ENCODE measurements at regions not wholly inside any gene's neighbourhood (a gene's known extent, or its start where the extent isn't known, plus 50 kb on each side); places are given as distances from the start of the nearest gene placed in this dataset.

- TF ChIP-seq, protein P1, sequence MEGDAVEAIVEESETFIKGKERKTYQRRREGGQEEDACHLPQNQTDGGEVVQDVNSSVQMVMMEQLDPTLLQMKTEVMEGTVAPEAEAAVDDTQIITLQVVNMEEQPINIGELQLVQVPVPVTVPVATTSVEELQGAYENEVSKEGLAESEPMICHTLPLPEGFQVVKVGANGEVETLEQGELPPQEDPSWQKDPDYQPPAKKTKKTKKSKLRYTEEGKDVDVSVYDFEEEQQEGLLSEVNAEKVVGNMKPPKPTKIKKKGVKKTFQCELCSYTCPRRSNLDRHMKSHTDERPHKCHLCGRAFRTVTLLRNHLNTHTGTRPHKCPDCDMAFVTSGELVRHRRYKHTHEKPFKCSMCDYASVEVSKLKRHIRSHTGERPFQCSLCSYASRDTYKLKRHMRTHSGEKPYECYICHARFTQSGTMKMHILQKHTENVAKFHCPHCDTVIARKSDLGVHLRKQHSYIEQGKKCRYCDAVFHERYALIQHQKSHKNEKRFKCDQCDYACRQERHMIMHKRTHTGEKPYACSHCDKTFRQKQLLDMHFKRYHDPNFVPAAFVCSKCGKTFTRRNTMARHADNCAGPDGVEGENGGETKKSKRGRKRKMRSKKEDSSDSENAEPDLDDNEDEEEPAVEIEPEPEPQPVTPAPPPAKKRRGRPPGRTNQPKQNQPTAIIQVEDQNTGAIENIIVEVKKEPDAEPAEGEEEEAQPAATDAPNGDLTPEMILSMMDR (IDR thresholded peaks at IDR 0.05; ENCODE audit: insufficient read depth, low read depth, low read length): no peak
- no peak for TF ChIP-seq EZH2 (IDR thresholded peaks at IDR 0.05; ENCODE audit: insufficient read depth, low read length)
- Histone ChIP-seq H4K20me1 (ENCODE audit: insufficient read depth, low read length) (no peaks in the 10 kb centered on the region), H3K9ac (ENCODE audit: low read length) (no peak overlapping the region), H3K4me2 (ENCODE audit: low read length) (no peak overlapping the region), H3K27ac (ENCODE audit: low read depth, low read length) (no peak overlapping the region), H3K27me3 (ENCODE audit: insufficient read depth, low read length) (no peaks in the 10 kb centered on the region), H3K79me2 (ENCODE audit: insufficient read depth, low read length) (no peaks in the 10 kb centered on the region), H3K9me3 (ENCODE audit: insufficient read depth, low read depth, low read length) (no peaks in the 10 kb centered on the region), H3K36me3 (ENCODE audit: insufficient read depth, low read length) (no peaks in the 10 kb centered on the region), H3K4me1 (ENCODE audit: insufficient read depth, low read length) (no peaks in the 10 kb centered on the region), H2AFZ (ENCODE audit: low read depth, low read length) (no peak overlapping the region), H3K4me3 (ENCODE audit: insufficient read depth, low read depth, low read length) (no peak overlapping the region)
- FAIRE-seq (no peak), DNase-seq (ENCODE audit: low read depth) (no peak)
- no peak overlapping the region for H3K27ac Mint-ChIP-seq (ENCODE audit: unreplicated experiment)
- peaks cover 2% of the 10 kb centered on the region for H3K9me3 Mint-ChIP-seq (ENCODE audit: unreplicated experiment)
- H3K36me3 Mint-ChIP-seq (ENCODE audit: low read depth, unreplicated experiment): no peaks in the 10 kb centered on the region
- H3K4me3 Mint-ChIP-seq (ENCODE audit: unreplicated experiment): no peak overlapping the region
- peaks cover 9% of the 10 kb centered on the region for H3K4me1 Mint-ChIP-seq (ENCODE audit: low read depth, unreplicated experiment)
- no peaks in the 10 kb centered on the region for H3K27me3 Mint-ChIP-seq (ENCODE audit: low read depth, unreplicated experiment)
These were observed 491.5 kb downstream of the NUF2 start for GRCh38 chr1:163813251-163813650.

- H3K36me3 Mint-ChIP-seq (ENCODE audit: low read depth, unreplicated experiment): no peaks in the 10 kb centered on the region
- no peaks in the 10 kb centered on the region for H3K9me3 ChIP-seq (ENCODE audit: insufficient read depth, low read depth, low read length)
- no peak overlapping the region for H3K27ac ChIP-seq (ENCODE audit: low read depth, low read length)
- H3K4me3 Mint-ChIP-seq (ENCODE audit: unreplicated experiment): no peak overlapping the region
- H3K4me2 ChIP-seq (ENCODE audit: low read length): no peak overlapping the region
- no peak overlapping the region for H3K4me3 ChIP-seq (ENCODE audit: insufficient read depth, low read depth, low read length)
- H3K4me1 Mint-ChIP-seq (ENCODE audit: low read depth, unreplicated experiment): peaks cover 8% of the 10 kb centered on the region
- FAIRE-seq: no peak
- no peaks in the 10 kb centered on the region for H3K27me3 Mint-ChIP-seq (ENCODE audit: low read depth, unreplicated experiment)
- DNase-seq (ENCODE audit: low read depth): no peak
- no peaks in the 10 kb centered on the region for H3K36me3 ChIP-seq (ENCODE audit: insufficient read depth, low read length)
- H4K20me1 ChIP-seq (ENCODE audit: insufficient read depth, low read length): no peaks in the 10 kb centered on the region
- H3K9ac ChIP-seq (ENCODE audit: low read length): no peak overlapping the region
- no peak overlapping the region for H3K27ac Mint-ChIP-seq (ENCODE audit: unreplicated experiment)
- H3K79me2 ChIP-seq (ENCODE audit: insufficient read depth, low read length): no peaks in the 10 kb centered on the region
- H3K27me3 ChIP-seq (ENCODE audit: insufficient read depth, low read length): no peaks in the 10 kb centered on the region
- no peak overlapping the region for H2AFZ ChIP-seq (ENCODE audit: low read depth, low read length)
- no peaks in the 10 kb centered on the region for H3K4me1 ChIP-seq (ENCODE audit: insufficient read depth, low read length)
- TF ChIP-seq, protein P1 (IDR thresholded peaks at IDR 0.05; ENCODE audit: insufficient read depth, low read depth, low read length): no peak
- TF ChIP-seq EZH2 (IDR thresholded peaks at IDR 0.05; ENCODE audit: insufficient read depth, low read length): no peak
- H3K9me3 Mint-ChIP-seq (ENCODE audit: unreplicated experiment): no peaks in the 10 kb centered on the region
These were observed 498.5 kb downstream of the NUF2 start for GRCh38 chr1:163820226-163820625.

DNA sequence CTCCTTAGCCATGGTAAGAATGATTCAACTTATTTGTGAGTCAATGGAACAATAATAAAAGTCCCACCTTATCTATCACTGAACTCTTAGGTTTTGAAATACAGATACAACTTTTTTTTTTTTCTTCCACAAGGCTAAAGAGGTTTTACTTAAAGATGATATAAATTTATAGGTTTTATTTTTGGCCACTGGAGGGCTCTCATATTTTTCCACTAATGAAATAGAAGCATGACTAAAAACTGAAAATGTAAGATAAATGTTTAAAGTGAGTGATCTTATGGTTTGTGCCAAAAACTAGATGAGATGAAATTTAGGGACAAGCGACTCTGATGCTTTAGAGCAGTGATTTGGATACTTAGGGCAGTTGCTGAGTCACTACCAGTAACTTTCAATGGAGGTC lies 499.0 kb downstream of the NUF2 start:
- H3K27ac Mint-ChIP-seq (ENCODE audit: unreplicated experiment): no peak overlapping the region
- no peaks in the 10 kb centered on the region for H3K36me3 Mint-ChIP-seq (ENCODE audit: low read depth, unreplicated experiment)
- H3K27ac ChIP-seq (ENCODE audit: low read depth, low read length): no peak overlapping the region
- no peaks in the 10 kb centered on the region for H3K27me3 ChIP-seq (ENCODE audit: insufficient read depth, low read length)
- H3K36me3 ChIP-seq (ENCODE audit: insufficient read depth, low read length): no peaks in the 10 kb centered on the region
- peaks cover 8% of the 10 kb centered on the region for H3K4me1 Mint-ChIP-seq (ENCODE audit: low read depth, unreplicated experiment)
- no peaks in the 10 kb centered on the region for H3K4me1 ChIP-seq (ENCODE audit: insufficient read depth, low read length)
- no peaks in the 10 kb centered on the region for H3K9me3 ChIP-seq (ENCODE audit: insufficient read depth, low read depth, low read length)
- no peak overlapping the region for H3K9ac ChIP-seq (ENCODE audit: low read length)
- no peak overlapping the region for H3K4me3 ChIP-seq (ENCODE audit: insufficient read depth, low read depth, low read length)
- no peaks in the 10 kb centered on the region for H3K27me3 Mint-ChIP-seq (ENCODE audit: low read depth, unreplicated experiment)
- no peak overlapping the region for H3K4me2 ChIP-seq (ENCODE audit: low read length)
- no peaks in the 10 kb centered on the region for H4K20me1 ChIP-seq (ENCODE audit: insufficient read depth, low read length)
- FAIRE-seq (no peak), DNase-seq (ENCODE audit: low read depth) (no peak)
- no peak overlapping the region for H2AFZ ChIP-seq (ENCODE audit: low read depth, low read length)
- H3K9me3 Mint-ChIP-seq (ENCODE audit: unreplicated experiment): no peaks in the 10 kb centered on the region
- no peaks in the 10 kb centered on the region for H3K79me2 ChIP-seq (ENCODE audit: insufficient read depth, low read length)
- no peak overlapping the region for H3K4me3 Mint-ChIP-seq (ENCODE audit: unreplicated experiment)
- TF ChIP-seq, protein P1 (IDR thresholded peaks at IDR 0.05; ENCODE audit: insufficient read depth, low read depth, low read length): peak; percentile 11
- TF ChIP-seq EZH2 (IDR thresholded peaks at IDR 0.05; ENCODE audit: insufficient read depth, low read length): no peak

Measured in astrocyte (in vitro differentiated cells and primary cell).